ENCODE measurements at regions not wholly inside any gene's neighbourhood (a gene's known extent, or its start where the extent isn't known, plus 50 kb on each side); places are given as distances from the start of the nearest gene placed in this dataset.
A peak's percentile ranks its signal among the peaks of the same experiment; 100 is the strongest.
"Not testable (repeated sequence)": the region's sequence is repeated elsewhere in the genome, so short reads cannot be mapped to it uniquely, and the experiment has no call there.

- DNase-seq (no peak), ATAC-seq (no peak)
- intact Hi-C loops (cut with micrococcal nuclease) = no loop called here
Observed at GRCh38 chr20:11976966-11977365, 59.3 kb downstream of the BTBD3 start.

- no peak for ATAC-seq
- intact Hi-C loops (cut with micrococcal nuclease) = no loop called here
- no peak for DNase-seq
Observed at GRCh38 chr20:11978496-11978895, 60.8 kb downstream of the BTBD3 start.

- intact Hi-C loops (cut with micrococcal nuclease) = no loop called here
- DNase-seq = no peak
- ATAC-seq = no peak
Observed at GRCh38 chr20:11979306-11979990, 61.8 kb downstream of the BTBD3 start.

- no peak for ATAC-seq
- intact Hi-C loops (cut with micrococcal nuclease) = no loop called here
- no peak for DNase-seq
Observed at GRCh38 chr20:11980263-11980662, 62.6 kb downstream of the BTBD3 start.

DNA sequence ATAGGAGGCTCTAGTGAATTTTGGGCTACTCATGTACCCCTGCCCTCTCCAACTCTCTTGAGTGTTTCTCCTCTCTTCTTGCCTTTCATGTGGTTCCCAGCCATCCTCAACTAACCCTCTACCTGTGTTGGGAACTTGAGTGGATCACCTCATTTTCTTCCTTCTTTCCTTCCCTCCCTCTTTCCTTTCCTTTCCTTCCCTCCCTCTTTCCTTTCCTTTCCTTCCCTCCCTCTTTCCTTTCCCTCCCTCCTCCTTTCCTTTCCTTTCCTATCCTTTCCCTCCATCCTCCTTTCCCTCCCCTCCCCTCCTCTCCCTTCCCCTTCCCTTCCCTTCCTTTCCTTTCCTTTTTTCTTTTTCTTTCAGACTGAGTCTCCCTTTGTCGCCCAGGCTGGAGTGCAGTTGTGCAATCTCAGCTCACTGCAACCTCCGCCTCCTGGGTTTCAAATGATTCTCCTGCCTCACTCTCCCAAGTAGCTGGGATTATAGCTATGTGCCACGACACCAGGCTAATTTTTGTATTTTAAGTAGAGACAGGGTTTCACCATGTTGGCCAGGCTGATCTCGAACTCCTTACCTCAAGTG, 63.8 kb downstream of the BTBD3 start:
- ATAC-seq (no peak), DNase-seq (no peak)
- intact Hi-C loops (cut with micrococcal nuclease) = no loop called here

GRCh38 chr20:11982289-11982954, 64.7 kb downstream of the BTBD3 start:
- no peak for DNase-seq
- peak; percentile 92 for ATAC-seq

GRCh38 chr20:11982955-11983470, 65.3 kb downstream of the BTBD3 start:
- intact Hi-C loops (cut with micrococcal nuclease) = no loop called here
- ATAC-seq (no peak), DNase-seq (no peak)

More at GRCh38 chr20:11982289-11982954, 64.7 kb downstream of the BTBD3 start:
- intact Hi-C loops (cut with micrococcal nuclease) = no loop called here

DNA sequence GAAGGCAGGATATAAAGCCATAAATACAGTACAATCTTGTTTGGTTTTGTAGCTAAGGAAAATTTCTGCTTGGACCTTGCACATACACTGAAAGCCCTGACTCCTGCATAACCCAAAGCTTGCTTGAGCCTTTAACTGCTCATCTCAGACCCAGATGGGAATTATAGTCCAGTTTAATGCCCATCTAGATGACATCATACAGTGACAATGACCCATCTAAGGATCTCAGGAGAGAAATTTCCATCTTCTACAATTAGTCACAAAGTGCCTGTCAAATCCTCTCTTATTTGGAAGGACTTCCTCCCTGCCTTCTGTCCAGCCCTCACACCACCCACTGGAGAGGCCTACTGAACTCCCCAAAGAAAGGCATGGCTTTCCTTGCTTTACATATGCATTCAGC, 69.3 kb downstream of the BTBD3 start:
- intact Hi-C loops (cut with micrococcal nuclease) = no loop called here
- DNase-seq (no peak), ATAC-seq (no peak)

GRCh38 chr20:11987526-11987925, 69.8 kb downstream of the BTBD3 start:
- DNase-seq (no peak), ATAC-seq (peak; percentile 78)
- intact Hi-C loops (cut with micrococcal nuclease) = no loop called here

- no peak for DNase-seq
- intact Hi-C loops (cut with micrococcal nuclease) = no loop called here
- ATAC-seq = no peak
Observed at GRCh38 chr20:11989018-11989771, 71.5 kb downstream of the BTBD3 start.

DNA sequence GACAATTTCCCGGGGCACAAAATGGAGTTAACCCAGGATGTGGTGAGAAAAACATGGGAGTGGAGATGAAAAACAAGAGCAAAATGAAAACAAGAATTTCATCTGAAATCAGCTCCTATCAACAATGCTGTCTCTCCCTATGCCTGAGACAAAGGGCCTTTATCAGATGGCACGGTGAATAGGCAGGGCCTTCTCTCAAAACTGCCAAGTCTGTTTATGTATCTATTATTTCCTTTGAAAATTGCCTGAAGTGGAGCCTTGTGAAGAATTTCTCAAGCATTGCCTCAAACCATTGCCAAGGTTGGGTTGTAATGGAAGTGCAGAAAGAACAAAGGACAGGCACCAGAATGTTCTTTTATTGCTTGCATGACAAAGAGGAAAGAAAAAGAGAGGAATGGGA, 74.7 kb downstream of the BTBD3 start:
- ATAC-seq = no peak
- intact Hi-C loops (cut with micrococcal nuclease) = no loop called here

DNA sequence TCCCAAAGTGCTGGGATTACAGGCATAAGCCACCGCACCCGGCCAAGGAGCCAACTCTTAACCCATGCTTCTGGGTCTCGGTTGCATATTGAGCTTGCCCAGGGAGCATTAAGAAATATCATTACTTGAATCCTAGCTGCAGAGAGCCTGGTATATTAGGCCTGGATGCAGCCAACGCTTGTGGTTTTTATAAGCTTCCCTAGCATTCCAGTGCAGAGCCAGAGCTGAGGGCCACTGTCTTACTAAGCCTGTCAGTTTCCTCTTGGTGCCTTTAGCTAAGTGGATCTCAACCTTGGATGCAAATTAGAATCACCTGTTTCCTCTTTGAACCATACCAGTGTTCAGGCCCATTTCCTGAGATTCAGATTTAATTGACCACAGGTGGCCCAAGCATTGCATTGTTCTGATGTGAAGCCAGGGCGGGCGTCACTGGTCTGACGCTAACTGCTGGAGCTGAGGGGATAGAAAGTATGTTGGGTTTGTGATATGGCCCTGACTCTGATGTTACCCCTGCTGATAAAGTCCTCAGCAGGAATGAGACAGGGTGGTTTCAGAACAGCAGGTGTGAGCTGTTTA, 76.3 kb downstream of the BTBD3 start:
- ATAC-seq (no peak), DNase-seq (no peak)
- intact Hi-C loops (cut with micrococcal nuclease) = no loop called here

More for the DNA sequence above, 74.7 kb downstream of the BTBD3 start:
- DNase-seq = no peak

GRCh38 chr20:11995805-11996567, 78.3 kb downstream of the BTBD3 start:
- ATAC-seq = peak; percentile 45
- intact Hi-C loops (cut with micrococcal nuclease) = no loop called here
- no peak for DNase-seq

DNA sequence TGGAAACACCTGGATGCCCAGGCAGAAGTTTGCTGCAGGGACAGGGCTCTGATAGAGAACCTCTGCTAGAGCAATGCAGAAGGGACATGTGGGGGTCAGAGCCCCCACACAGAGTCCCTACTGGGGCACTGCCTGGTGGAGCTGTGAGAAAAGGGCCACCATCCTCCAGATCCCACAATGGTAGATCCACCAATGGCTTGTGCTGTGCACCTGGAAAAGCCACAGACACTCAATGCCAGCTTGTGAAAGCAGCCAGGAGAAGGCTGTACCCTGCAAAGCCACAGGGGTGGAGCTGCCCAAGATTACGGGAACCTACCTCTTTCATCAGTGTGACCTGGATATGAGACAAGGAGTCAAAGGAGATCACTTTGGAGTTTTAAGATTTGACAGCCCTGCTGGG, 87.1 kb downstream of the BTBD3 start:
- intact Hi-C loops (cut with micrococcal nuclease); ATAC-seq: not testable (repeated sequence)

GRCh38 chr20:12012241-12013222, 94.8 kb downstream of the BTBD3 start:
- intact Hi-C loops (cut with micrococcal nuclease) = no loop called here
- DNase-seq (no peak), ATAC-seq (peak; percentile 38)

More for the DNA sequence above, 87.1 kb downstream of the BTBD3 start:
- not testable (repeated sequence) for DNase-seq

DNA sequence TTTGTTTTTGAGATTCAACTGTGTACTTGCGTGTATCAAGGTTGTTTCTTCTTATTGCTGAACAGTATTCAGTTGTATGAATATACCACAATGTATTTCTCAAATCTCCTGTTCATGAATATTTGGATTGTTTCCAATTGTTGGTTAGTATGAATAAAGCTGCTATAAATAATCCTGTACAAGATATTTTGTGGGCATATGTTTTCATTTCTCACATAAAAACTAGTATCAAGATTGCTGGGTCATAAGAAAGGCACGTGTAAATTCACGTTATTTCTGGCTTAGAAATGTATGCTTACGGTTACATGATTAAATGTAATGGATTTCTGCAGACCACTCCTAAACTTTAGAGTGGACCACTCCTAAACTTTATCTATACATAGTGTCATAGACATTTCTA, 96.6 kb downstream of the BTBD3 start:
- DNase-seq (no peak), ATAC-seq (no peak)
- intact Hi-C loops (cut with micrococcal nuclease) = no loop called here

- no peak for ATAC-seq
- intact Hi-C loops (cut with micrococcal nuclease) = no loop called here
- DNase-seq = no peak
Observed at GRCh38 chr20:12014736-12015135, 97.0 kb downstream of the BTBD3 start.

- ATAC-seq (no peak), DNase-seq (no peak)
- intact Hi-C loops (cut with micrococcal nuclease) = no loop called here
Observed at GRCh38 chr20:12016291-12016690, 98.6 kb downstream of the BTBD3 start.

Data from left ventricle myocardium superior (tissue), 1 donor.